B cell (primary cell): ENCODE measurements at regions not wholly inside any gene's neighbourhood (a gene's known extent, or its start where the extent isn't known, plus 50 kb on each side); places are given as distances from the start of the nearest gene placed in this dataset.

Source experiments
- CTCF ChIP-seq: fragments of 200-600 bp; IDR thresholded peaks from one replicate; pipeline ENCODE4 v1.8.0; 2022; ENCODE audit warnings: antibody characterized with exemption, mild to moderate bottlenecking
- EZH2 ChIP-seq: IDR thresholded peaks from 2 replicates; pipeline ENCODE4 v1.6.1; 2012; ENCODE audit warnings: borderline replicate concordance, low read depth, mild to moderate bottlenecking, moderate library complexity, low read length; ENCODE audit not compliant: insufficient read depth, poor library complexity, severe bottlenecking

GRCh38 chr2:184129073-184129472 is 469.3 kb upstream of the ZNF804A start:
- TF ChIP-seq CTCF (no peak), EZH2 (no peak)
